ENCODE measurements at regions not wholly inside any gene's neighbourhood (a gene's known extent, or its start where the extent isn't known, plus 50 kb on each side); places are given as distances from the start of the nearest gene placed in this dataset.

DNA sequence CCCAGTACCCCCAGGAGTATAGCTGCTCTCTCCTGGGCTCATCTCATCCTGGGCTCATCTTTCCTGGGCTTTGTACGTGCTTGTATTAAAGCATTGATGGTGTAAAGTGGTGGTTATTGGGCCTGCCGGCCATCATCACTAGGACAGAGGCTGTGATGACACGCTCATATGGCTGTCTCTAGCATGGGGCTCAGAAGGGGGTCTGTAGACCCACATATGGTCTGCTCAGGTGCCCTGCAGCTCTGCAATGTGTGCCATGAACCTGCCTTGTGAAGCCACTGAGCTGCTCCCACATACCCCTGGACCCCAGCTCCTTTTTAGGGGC lies 143.4 kb downstream of the CDC5L start:
- TF ChIP-seq, protein P1, sequence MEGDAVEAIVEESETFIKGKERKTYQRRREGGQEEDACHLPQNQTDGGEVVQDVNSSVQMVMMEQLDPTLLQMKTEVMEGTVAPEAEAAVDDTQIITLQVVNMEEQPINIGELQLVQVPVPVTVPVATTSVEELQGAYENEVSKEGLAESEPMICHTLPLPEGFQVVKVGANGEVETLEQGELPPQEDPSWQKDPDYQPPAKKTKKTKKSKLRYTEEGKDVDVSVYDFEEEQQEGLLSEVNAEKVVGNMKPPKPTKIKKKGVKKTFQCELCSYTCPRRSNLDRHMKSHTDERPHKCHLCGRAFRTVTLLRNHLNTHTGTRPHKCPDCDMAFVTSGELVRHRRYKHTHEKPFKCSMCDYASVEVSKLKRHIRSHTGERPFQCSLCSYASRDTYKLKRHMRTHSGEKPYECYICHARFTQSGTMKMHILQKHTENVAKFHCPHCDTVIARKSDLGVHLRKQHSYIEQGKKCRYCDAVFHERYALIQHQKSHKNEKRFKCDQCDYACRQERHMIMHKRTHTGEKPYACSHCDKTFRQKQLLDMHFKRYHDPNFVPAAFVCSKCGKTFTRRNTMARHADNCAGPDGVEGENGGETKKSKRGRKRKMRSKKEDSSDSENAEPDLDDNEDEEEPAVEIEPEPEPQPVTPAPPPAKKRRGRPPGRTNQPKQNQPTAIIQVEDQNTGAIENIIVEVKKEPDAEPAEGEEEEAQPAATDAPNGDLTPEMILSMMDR (IDR thresholded peaks at IDR 0.05; ENCODE audit: low read length, missing control alignments) = no peak
- DNase-seq (ENCODE audit: low read depth) = no peak
- no peak overlapping the region for H3K4me3 ChIP-seq (replicated peaks; ENCODE audit: low read depth, low read length)

DNA sequence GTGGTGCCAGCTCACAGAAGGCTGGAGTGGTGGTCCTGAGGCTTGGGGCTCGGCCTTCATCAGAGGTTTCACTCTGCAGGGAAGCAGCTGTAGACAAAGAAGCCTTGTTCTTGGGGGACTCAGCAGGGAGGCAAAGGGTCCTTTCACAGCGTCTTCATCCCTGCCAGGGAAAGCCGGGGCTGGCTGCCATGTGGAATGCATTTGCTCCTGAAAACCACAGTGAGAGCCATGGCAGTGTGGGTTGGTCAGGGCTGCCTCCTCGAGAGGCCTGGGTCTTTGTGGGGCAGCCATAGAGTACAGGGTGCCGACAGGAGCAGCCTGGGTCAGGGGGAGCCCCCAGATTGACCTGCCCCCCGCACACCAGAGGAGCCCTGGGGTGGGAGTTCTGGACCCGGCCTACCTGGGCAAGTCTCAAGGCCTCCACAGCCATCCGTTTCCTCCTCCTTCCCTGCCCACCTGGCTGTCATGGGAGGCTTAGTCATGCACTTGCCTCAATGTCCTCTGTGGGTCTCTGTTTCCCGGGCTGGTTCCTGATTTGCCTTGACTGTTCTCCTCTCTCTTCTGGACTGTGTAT lies 144.0 kb downstream of the CDC5L start:
- no peak overlapping the region for H3K4me3 ChIP-seq (replicated peaks; ENCODE audit: low read depth, low read length)
- TF ChIP-seq, protein P1 (IDR thresholded peaks at IDR 0.05; ENCODE audit: low read length, missing control alignments) = no peak
- DNase-seq (ENCODE audit: low read depth) = no peak

DNA sequence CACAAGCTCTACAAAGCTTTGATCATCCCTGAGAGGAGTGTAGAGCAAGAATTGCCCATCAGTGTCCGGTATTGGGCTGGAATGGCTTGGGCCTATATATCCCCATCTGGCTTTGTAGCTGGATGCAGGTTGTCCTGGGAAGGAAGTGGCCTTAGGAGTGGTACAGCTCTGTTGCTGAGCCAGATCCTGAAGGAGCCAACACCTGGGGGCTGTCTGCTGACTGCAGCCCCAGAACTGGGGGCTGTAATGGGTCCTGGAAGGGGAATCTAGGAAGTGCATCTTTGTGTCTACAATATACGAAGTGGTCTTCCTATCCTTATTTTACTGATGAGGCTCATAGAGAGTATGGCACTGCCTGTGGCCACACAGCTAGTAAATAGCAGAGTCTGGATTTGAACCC lies 145.9 kb downstream of the CDC5L start:
- TF ChIP-seq, protein P1 (IDR thresholded peaks at IDR 0.05; ENCODE audit: low read length, missing control alignments) = no peak
- H3K4me3 ChIP-seq (replicated peaks; ENCODE audit: low read depth, low read length) = no peak overlapping the region
- DNase-seq (ENCODE audit: low read depth) = no peak

DNA sequence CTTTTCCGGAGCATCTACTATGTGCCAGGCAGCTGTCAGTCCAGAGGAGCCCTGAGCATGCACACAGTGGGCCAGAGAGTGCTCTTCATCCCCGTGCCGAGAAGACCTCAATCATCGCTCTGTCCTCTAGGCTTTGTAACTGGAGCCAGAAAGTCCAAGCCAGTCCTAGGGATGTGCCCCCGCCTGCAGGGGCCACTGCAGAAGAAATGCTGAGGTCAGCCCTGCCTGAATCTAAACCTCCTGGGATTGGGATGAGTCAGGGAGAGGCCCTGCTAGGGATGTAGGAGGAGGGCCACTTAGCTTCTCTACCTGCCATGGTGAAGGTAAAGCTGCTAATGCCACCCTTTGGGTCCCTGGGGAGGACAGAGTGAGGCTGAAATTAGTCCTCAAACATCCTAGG lies 146.8 kb downstream of the CDC5L start:
- DNase-seq (ENCODE audit: low read depth) = no peak
- TF ChIP-seq, protein P1 (IDR thresholded peaks at IDR 0.05; ENCODE audit: low read length, missing control alignments) = no peak
- H3K4me3 ChIP-seq (replicated peaks; ENCODE audit: low read depth, low read length) = no peak overlapping the region

DNA sequence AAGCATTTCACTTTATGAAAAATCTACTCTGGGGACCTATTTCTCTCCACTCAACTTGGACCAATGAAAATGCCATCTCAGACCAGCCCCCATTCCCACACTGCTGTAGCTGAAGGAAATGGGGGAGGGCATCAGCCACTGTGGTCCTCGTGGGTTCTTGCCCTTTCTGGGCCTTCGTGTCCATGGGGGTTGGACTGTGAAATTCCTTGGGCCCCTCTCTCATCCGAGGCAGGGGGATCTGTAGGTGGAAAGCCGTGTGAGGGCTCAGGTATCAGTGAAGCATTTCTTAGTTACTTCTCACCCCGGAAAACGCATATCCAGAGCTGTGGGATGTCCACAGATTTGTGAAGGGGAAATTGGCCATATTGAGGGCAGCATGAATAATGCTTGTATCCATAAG lies 147.9 kb downstream of the CDC5L start:
- TF ChIP-seq, protein P1 (IDR thresholded peaks at IDR 0.05; ENCODE audit: low read length, missing control alignments) = no peak
- no peak overlapping the region for H3K4me3 ChIP-seq (replicated peaks; ENCODE audit: low read depth, low read length)
- DNase-seq (ENCODE audit: low read depth) = no peak

DNA sequence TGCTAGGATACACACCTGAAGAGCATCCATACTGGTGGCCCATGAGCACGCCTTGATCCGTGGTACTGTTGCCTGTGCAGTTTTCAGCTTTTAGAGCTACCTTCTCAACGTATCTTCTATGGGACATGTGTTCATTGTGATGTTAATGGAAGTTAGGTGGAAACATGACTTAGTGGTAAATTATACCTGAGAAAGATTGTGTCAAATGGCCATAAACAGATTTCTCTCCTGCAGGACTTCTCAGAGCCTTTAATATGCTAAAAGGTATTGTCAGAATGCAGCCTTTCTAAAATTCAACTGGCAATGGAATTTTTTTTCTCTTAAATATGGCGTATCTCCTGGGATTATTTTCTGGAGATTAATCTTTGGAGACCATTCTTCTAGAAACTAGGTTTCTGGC lies 148.5 kb downstream of the CDC5L start:
- H3K4me3 ChIP-seq (replicated peaks; ENCODE audit: low read depth, low read length) = no peak overlapping the region
- TF ChIP-seq, protein P1 (IDR thresholded peaks at IDR 0.05; ENCODE audit: low read length, missing control alignments) = no peak
- DNase-seq (ENCODE audit: low read depth) = no peak

DNA sequence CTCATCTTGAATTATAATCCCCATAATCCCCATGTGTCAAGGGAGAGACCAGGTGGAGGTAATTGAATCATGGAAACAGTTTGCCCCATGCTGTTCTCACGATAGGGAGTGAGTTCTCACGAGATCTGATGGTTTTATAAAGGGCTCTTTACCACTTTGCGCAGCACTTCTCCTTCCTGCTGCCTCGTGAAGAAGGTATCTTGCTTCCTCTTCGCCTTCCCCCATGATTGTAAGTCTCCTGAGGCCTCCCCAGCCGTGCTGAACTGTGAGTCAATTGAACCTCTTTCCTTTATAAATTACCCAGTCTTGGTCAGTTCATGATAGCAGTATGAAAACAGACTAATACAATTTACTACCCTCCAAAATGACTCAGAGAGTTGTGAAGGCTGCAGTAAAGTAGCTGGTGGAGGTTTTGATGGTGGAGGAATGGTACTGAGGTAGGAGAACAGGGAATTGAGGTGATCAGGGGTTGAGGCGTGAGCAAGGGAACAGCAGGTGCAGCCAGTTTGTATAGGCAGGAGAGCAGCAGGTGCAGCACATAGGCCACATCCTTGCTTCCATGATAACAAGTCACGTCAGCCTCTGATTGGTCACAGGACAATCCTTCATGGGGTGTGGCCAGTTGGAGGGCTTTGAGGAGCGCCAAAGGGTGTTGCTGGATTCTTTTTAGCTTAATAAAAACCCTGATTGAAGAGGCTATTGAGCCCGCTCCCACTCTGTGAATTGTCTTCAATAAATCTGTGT lies 150.0 kb downstream of the CDC5L start:
- no peak for DNase-seq (ENCODE audit: low read depth)
- TF ChIP-seq, protein P1 (IDR thresholded peaks at IDR 0.05; ENCODE audit: low read length, missing control alignments) = no peak
- no peak overlapping the region for H3K4me3 ChIP-seq (replicated peaks; ENCODE audit: low read depth, low read length)
